HG03060 (cell line): ENCODE measurements at regions not wholly inside any gene's neighbourhood (a gene's known extent, or its start where the extent isn't known, plus 50 kb on each side); places are given as distances from the start of the nearest gene placed in this dataset.
"Not testable (repeated sequence)": the region's sequence is repeated elsewhere in the genome, so short reads cannot be mapped to it uniquely, and the experiment has no call there.

Source experiments
- ATAC-seq: cut with Tn5 transposase; IDR thresholded peaks from one replicate; pipeline ENCODE4 v1.9.1; 2021; ENCODE audit warnings: low read depth, moderate number of reproducible peaks; ENCODE audit not compliant: unreplicated experiment

GRCh38 chr4:31797052-31797451 lies 1076.9 kb downstream of the PCDH7 start:
- ATAC-seq = not testable (repeated sequence)

- ATAC-seq = no peak
Observed at GRCh38 chr4:31803526-31804195, 1083.5 kb downstream of the PCDH7 start.

GRCh38 chr4:31807036-31807435 lies 1086.9 kb downstream of the PCDH7 start:
- ATAC-seq = no peak

- no peak for ATAC-seq
Observed at GRCh38 chr4:31844350-31844749, 1124.2 kb downstream of the PCDH7 start.

- ATAC-seq = no peak
Observed at GRCh38 chr4:31851946-31852345, 1131.8 kb downstream of the PCDH7 start.

GRCh38 chr4:31877429-31877828 lies 1157.3 kb downstream of the PCDH7 start:
- no peak for ATAC-seq

GRCh38 chr4:31880837-31881236 lies 1160.7 kb downstream of the PCDH7 start:
- ATAC-seq = not testable (repeated sequence)

DNA sequence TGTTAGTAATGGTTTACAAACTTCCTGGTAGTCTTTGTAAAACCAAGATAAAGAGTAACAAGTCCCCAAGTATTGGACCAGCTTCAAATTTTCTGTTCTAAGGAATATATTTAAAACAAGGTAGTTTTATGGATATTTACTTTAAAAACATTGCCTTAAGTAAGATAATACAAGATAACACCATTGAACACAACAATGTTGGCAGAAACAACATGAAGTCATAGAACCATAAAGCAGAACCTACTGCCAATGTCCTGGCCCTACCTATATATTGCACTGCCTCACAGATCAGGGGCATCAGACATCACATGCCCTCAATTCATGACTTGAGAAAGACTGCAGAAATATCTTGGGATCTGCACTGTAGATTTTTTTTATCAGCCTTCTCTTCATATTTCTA lies 1176.2 kb downstream of the PCDH7 start:
- ATAC-seq = no peak

- ATAC-seq = no peak
Observed at GRCh38 chr4:31905363-31905762, 1185.2 kb downstream of the PCDH7 start.

DNA sequence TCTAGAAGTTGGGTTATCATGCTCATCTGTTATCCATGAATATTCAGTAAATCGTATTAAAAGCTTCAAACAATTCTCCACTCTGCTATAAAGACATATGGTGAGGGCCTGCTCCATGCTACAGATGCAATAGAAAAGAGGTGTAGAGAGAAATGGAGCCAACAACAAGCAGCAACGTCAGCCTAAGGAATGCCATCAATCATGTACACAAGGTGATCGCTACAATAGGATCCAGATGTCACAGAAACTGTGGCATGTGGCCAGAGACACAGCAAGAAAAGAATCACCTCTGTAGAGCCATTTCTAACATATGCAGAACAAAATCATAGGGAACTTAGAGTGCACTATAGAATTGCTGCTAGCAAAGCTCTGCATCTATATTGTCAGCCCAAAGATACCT lies 1188.1 kb downstream of the PCDH7 start:
- no peak for ATAC-seq

- ATAC-seq = no peak
Observed at GRCh38 chr4:31917334-31917733, 1197.2 kb downstream of the PCDH7 start.

- ATAC-seq = no peak
Observed at GRCh38 chr4:31918891-31919290, 1198.7 kb downstream of the PCDH7 start.

- ATAC-seq = no peak
Observed at GRCh38 chr4:31923634-31924033, 1203.5 kb downstream of the PCDH7 start.

GRCh38 chr4:31929676-31930345 lies 1209.6 kb downstream of the PCDH7 start:
- ATAC-seq = no peak

GRCh38 chr4:31946456-31946855 lies 1226.3 kb downstream of the PCDH7 start:
- ATAC-seq = no peak

GRCh38 chr4:31947101-31947500 lies 1226.9 kb downstream of the PCDH7 start:
- ATAC-seq = no peak

DNA sequence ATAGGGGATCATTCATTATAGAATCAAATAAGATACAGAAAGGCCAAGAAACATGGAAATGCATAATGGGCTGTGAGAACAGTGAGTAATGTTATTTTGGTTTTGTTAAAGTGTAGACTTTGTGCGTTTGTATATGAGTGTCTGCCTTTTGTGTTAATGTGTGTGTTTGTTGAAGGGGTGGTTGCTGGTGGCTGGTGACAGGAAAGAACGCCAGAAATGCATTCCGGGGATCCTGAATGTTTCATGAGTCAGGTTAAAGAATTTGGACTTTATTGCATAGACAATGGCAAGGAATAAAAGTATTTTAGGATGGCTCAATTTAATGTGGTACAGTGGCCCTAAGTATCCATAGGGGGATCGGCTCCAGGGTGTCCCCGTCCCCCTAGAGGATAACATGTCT lies 1228.9 kb downstream of the PCDH7 start:
- no peak for ATAC-seq

DNA sequence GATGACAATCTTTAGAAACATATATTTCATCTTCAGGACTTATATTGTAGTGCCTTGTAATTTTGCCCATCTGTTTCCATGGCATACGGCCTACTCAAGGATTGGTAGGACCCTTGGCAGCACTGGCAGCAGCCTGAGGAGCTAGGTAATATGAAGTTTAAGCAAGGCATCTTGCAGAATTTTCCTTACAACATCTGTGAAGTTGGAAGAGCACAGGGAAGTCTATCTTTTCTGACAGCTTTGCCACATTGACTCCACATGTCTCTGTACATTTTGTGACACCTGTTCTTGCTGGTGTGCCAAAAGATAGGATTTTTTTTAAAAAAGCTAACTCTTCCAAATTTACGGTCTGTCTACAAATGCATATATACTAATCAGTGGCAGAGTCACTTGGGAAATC lies 1235.2 kb downstream of the PCDH7 start:
- ATAC-seq = no peak

DNA sequence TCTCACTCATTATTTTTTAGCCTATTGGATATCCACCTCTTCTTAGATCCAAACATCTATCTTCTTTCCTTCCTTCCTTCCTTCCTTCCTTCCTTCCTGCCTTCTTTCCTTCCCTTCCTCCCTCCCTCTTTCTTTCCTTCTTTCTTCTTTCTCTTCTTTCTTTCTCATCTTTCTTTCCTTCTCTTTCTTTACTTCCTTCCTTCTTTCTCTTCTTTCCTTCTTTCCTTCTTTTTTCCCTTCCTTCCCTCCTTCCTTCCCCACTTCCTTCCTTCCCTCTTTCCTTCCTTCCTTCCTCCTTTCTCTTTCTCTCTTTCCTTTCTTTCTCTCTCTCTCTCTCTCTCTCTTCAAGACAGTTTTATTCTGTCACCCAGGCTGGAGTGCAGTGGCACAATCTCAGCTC lies 1239.8 kb downstream of the PCDH7 start:
- no peak for ATAC-seq

DNA sequence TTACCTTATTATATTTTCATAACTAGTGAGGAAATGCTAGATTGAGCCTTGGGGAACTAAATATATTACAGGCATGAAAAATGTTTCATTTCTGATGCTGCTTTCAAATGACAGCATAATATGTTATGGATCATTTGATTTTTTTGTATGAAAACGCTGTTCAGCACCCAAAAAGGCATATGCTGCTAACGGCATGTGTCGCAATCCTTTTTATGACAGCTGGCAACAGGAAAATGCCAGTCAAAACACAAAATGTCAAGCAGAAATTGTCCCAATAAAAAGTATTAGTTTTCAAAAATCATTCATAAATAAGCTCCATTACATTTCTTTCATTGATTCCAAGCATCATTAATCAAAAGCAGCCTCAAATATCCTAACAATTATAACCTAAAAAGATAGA lies 1244.5 kb downstream of the PCDH7 start:
- ATAC-seq = no peak

- ATAC-seq = no peak
Observed at GRCh38 chr4:31968842-31969241, 1248.7 kb downstream of the PCDH7 start.

DNA sequence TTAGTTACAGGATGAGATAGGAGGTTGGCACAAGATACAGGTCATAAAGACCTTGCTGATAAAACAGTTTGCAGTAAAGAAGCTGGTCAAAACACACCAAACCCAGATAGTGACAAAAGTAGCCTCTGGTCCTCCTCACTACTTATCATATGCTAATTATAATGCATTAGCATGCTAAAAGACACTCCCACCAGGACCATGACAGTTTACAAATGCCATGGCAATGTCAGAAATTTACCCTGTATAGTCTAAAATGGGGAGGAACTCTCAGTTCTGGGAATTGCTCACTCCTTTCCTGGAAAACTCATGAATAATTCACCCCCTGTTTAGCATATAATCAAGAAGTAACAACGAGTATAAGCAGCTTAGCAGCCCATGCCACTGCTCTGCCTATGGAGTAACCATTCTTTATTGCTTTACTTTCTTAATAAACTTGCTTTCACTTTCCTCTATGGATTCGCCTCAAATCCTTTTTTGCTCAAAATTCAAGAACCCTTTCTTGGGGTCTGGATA lies 1254.4 kb downstream of the PCDH7 start:
- ATAC-seq = no peak
